ENCODE measurements at regions not wholly inside any gene's neighbourhood (a gene's known extent, or its start where the extent isn't known, plus 50 kb on each side); places are given as distances from the start of the nearest gene placed in this dataset.
A peak's percentile ranks its signal among the peaks of the same experiment; 100 is the strongest.

DNA sequence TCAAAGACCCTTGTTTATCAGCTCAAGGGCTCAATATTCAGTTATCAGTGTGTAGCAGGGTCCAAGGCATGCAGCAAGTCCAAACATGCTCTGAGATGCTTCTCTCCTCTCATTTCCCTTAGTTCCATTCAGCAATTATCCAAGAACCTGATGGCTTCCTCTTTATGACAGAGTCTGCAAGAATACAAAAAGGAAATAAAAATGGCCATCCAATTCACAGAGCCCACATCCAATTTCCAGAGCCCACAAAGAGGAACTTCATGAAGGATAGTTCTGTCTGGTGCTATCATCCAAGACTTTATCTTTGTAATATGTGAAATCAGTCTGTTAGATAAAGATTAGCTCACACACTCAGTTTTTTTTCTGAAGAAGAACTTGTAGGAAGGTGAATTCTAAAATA, 217.2 kb downstream of the LACC1 start:
- DNase-seq (ENCODE audit: low read depth) = no peak

DNA sequence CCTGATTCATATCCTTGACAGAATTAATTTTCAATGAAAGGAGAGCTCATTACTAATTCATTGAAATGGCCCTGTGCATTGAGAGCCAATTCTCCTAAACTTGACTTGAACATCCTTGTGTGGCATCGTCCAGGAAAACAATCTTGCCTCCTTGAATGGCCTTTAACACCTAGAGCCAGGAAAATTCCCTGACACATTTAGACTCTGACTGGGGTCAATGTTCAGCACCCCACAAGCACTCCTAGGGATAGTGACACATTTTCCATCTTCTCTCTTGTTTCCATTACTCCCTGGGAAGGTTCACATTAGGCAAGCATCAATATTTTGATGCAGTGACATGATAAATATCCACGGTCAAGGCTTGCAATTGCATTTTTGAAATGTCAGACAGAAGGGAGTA, 218.9 kb downstream of the LACC1 start:
- no peak for DNase-seq (ENCODE audit: low read depth)

DNA sequence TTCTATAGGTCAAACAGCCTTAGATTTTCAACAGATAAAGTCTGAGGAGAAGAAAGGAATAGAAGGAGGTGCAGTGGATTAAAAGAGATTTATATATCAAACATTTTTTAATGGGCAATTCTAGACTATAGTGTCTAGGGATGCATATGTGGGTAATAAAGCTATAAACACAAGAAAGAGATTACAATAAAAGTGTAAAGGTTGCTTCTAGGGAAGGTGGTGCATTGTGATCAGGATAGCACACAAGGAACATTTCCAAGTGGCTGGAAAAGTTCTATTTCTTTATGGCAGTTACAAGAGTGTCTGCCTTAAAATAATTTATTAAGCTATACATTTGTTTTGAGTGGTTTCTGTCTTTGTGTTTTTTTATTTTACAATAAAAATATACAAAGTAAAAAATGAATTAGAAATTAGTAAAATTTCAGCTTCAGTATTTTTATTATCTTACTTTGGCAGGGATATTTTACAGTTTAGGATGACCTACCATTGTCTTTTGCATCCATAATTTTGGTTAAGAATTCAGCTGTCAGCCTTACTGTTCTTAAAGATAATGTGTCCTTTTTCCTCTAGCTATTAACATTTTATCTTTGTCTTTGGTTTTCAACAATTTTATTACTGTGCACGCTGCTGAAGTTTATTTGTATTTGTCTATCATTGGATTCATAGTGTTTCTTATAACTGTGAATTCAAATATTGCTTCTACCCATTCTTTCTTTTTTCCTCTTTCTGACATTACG, 221.8 kb downstream of the LACC1 start:
- DNase-seq (ENCODE audit: low read depth) = no peak

DNA sequence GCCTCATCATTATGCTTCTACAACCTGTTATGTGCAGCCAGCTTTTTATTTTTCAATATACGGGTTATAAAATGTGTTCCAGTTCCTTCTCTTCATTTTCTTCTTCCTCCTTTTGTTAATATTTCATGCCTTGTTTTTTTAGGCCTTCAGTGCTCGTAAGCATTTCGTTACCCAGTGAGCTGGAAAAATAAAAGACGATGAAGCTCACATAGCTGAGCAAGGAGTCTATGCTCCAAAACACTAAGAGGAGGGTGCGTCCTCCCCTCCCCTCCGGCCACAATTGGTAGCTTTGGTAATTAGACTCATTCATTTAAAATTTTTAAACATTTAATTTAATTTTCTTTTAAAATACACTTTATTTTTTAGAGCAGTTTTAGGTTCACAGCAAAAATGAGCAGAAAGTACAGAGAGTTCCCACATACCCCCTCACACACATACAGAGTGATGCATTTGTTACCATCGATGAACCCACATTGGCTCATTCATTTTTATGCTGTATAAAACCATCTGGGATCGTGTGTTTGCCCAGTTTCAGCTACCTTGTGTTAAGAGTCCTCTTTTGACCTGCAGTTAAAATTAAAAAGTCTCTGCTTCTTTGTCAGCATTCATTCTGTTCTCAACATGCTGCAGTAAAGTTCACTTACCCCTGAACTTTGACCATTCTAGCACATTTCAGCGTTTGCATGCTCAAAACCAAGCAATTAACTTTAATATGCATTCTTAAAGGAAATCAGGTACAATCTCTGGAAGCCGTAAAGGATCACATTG, 223.9 kb downstream of the LACC1 start:
- no peak for DNase-seq (ENCODE audit: low read depth)

DNA sequence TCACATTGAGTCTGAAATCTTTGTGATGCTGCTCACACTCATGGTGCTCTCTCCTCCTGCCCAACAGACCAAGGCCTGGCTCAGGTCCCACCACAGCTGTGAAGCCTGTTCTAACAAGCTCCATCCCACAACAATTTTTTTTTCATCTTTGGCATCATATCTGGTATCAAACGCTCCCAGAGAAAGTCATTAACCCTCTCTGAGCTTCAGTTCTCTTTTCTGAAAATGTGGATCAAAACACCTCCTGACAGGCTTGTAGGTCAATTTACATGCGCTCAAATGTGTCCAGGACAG, 224.4 kb downstream of the LACC1 start:
- no peak for DNase-seq (ENCODE audit: low read depth)

DNA sequence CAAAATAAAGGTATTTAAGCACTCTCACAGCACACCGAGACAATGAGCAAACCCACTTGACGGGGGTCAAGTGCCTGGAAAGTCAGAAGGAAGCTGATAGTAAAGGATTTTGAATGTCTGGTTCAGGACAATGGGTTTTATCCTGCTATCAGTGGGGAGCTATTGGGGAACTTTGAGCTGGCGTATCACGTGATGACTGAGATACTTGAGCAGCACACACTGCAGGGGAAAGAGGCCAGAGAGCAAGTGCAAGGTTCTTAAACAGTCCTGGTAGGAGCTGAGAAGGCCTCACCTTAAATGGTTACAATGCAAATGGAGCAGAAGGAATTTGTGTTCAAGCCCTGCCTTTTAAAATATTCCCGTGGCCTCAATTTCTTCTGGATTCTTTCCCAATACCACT, 225.3 kb downstream of the LACC1 start:
- no peak for DNase-seq (ENCODE audit: low read depth)

DNA sequence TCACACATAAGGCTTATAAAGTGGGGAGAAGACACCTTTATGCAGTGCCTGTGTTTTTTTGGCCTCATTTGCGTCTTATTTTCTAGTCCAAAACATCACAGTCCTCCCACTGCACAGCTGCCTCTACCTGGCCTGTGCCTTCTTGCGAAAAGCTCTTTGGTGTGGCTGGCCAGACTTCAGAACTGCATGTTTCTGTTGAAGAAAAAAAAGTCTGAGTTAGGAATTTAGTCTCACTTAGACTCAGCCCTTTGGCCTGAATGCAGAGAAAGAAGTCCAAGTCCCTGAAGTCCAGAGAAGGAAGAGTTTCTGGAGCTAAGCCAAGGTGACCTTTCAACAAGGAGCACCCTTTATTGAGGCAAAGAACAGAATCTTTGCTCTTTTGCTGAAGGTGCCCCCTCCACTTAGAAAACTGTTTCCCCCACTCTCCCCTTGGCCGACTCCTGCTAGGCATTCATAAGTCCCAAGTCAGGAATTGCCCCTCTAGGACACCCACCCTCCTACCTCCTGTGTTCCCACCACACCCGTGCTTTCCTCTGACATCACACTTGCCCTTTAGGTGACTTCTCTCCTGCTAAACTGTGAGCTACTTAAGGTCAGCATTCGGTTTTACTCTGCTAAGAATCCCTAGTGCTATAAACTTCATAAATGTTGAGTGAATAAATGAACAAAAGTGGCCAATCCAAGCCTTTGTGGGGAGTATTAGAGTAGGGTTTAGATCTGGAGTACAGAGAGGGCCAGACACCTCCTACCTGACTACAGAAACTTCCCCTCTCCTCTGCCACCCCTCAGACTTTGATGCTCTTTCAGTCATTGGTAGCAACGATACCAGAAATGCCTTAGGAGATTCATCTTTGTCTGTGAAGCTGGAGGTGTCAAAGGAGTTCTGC, 226.8 kb downstream of the LACC1 start:
- DNase-seq (ENCODE audit: low read depth) = no peak

DNA sequence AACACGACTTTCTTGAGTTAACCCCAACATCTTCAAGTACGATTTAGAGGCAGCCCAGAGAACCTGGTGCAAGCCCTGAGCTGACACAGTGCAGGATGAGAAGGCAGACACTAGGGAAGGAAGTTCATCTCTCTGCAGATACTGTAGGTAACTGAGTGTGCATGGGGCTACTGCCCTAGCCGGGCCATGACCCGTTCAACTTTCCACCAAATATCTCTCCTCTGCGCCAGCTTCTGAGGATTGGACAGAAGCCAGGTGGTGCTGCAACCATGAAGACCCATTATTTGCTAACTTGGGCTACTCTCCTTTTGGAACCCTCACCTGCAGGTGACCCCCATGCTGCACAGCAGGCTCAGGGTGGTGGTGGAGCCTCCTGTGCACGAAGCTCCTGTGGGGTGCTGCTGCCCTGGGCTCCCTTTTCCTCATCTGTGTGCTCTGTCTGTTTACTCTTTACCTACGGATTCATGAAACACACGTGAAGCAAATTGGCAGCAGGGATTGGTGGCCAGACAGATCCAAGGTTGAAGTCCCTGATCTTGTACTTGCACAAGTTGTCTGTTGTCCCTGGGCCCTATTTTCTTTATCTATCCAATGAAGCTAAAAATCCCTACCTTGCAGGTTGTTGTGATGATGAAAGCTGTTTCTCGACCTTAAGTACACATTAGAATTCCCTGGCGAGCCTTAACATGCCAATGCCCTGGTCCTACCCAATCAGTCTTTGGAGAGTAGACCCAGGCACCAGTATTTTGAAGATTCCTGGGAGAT, 227.8 kb downstream of the LACC1 start:
- DNase-seq (ENCODE audit: low read depth) = no peak

DNA sequence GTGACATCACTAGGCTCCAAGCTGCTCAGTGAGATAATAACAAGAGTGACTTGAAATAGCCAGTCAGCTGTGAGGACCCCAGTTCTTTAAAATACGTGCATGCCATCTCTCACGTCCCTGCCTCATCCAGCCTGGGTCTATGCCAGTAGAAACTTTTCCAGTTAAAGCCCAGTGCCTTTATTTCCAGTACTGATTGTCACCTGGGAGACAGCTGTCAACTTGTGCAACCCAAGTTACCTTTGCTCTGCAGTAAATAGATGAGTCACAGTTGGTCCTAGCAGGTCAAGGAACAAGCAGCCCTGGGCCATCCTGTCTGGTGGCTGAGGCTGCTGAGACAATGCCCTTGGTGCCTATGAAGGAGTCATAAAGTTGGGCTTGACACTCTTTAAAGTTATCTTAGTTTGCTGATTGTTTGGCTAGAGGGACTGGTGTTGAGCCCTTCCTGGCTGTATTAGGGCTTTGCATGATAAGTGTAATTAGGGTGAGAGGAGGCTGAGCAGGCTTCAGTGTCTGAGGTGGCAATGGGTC, 228.7 kb downstream of the LACC1 start:
- no peak for DNase-seq (ENCODE audit: low read depth)

DNA sequence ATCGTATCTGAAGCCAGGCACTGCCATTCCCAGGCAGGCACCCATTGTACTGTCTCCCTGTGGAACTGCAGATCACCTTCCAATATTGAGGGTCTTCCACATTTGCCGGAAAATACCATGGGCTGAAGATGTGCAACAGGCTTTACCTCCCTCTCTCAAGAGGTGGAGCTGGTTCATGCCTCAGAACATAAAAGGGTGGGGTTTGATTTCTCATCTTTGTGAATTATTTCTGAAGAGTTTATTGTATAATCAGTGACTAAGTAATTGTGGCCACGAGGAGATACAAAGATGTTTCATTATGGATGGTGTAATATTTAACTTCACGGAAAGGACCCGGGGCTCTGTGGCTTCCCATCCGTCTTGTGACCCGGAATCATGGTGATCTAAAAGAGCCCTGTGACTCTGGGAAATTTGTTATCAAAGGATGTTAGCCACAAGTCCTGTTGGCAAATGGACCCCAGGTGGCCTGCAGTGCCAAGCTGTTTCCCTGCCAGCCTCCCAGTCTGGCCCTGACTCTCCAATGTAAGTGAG, 230.5 kb downstream of the LACC1 start:
- DNase-seq (ENCODE audit: low read depth) = no peak

DNA sequence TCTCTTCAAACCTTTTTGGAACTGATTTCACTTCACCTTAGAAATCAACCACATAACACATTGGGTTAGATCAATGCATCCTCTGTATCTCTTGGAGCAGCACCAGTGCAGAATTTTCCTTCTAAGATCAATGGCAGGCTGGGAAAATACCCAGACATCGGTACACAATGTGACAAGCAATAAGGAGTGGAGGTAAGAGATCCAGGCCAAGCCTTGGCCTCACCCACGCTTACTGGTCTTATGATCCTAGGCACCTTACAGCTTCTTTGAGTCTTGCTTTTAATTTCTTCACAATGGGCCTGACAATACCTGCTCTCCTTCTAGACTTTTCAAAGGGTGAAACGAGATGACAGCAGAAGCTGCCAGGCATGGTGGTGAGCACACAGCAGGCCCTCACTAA, 232.0 kb downstream of the LACC1 start:
- DNase-seq (ENCODE audit: low read depth) = no peak

DNA sequence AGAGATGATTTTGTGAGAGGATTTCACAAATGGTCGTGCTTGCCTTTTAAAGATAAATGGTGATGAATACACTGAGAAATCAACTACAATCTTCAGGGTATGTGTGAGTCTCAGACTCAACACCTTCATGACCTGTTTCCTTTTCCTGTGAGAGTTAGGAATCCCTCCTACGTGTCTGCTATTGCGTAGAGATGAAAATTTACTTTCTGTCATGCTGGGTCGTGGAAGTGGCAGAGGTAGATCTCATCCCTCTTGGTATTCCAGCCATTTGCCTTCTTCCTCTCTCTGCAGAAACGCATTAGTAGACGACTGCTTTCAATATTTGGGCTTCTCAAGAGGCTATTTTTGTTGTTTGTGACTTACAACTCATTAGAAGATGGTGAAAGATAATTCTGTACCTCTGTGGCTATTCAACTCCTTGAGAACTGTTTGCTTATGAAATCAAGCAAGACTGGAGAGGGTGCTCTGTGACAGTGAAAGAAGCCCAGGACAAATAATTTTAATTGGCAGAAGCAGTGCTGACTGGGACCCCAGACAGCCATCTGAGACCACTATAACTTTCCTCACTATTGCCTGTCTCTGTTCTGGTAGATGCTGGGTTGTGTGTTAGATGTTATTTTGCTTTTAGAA, 233.1 kb downstream of the LACC1 start:
- no peak for DNase-seq (ENCODE audit: low read depth)

DNA sequence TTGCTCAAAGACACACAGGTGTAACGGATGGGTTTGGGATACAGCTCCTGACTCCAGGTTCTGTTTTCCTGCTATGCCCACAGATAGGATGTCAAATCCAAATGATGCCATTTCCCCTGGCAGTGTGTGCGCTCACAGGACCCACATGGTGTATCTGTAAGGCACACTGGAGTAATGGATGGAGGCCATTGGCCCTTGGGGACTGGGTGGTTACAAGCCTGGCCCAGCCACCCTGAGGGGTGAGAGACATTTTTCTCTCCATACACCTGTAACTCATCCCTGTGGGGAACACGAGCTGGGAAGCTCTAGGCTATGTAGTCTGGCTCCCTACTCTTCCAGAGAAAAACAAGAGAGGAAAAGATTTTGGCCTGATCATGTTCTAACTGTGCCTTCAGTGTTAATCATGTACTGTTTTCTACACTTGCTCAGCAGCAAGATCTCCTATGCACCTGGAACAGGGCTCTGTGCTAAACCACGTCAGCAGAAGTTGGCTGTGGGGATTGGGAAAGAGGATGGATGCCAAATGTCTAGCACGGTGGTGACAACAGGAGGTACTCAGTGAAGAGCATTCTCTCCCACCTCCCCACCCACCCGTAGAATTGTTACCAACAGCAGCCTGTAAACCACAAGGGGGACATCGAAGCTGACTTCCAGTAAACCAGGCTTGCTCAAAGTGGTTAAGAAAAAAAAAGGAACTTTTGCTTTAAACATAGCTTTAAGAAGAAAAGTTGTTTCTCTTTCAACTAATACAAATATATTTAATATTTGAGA, 237.0 kb downstream of the LACC1 start:
- no peak for DNase-seq (ENCODE audit: low read depth)

DNA sequence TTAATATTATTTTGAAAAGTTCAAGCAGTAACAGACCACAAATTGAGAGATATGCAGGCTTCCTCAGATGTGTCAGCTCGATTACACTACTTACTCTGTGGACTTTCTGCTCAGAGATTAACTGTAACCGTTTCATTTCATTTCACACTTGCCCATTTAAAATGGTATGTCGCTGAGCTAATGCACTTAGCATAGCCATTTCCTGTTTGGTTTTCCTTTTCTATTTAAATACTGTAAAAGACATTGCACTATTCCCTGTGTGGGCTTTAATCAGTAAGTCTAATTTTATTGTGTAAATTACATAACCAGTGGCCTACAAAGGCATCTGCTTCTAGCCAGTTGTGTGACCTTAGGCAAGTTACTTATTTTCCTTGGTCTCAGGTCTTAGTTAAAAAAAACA, 237.6 kb downstream of the LACC1 start:
- peak; percentile 11 for DNase-seq (ENCODE audit: low read depth)

DNA sequence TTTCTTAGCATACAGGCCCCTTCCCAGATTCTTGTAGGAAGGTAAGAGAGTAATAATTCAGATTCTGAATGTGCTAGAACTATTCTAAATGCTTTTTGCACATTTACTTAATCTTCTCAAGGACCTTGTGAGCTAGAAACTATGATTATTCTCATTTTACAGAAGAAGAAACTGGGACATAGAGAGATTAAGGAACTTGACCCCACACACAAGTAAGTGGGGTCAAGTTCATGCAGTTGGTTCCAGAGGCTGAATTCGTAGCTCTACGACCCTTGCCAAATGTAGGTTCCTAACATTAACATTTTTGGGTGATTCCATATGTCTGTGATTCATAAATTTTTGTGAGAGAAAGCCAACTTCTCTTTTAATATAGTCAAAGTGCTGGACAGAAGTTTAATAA, 238.1 kb downstream of the LACC1 start:
- DNase-seq (ENCODE audit: low read depth) = no peak

DNA sequence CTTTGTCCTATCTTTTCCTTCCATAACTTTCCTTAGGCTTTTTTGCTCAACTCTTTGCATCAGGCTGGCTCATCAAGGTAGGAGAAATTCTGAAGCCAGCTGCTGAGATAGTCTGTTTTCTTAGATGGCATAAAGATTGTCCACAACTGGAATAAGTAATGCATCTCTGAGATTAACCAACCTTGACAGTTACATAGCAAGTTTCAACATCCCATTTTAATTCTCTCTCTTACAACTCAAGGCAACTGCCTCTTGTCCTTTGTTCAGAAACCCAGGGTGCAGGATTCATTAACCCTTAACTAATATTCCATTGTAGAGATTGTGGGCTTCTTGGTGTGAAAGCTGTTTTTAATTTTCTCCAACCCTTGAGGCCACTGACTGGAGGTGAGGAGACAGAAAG, 239.2 kb downstream of the LACC1 start:
- no peak for DNase-seq (ENCODE audit: low read depth)

DNA sequence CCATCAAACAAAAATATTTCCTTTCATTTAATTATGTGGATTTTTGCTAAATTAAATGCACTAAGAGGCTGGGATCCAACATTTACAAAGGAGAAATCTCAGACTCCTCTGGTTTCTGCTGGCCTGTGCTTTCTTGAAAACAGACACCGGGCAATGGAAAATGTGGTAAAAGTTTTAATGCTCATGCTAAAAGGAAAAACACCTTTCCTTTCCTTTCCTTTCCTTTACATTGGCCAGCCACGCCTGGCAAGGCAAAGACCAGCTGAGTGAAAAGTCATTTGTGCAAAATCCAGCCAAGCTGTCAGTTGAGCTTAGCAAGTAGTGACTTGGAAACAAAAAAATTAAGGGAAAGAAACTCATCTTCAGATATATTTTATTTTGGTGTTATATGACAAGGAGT, 240.3 kb downstream of the LACC1 start:
- no peak for DNase-seq (ENCODE audit: low read depth)

DNA sequence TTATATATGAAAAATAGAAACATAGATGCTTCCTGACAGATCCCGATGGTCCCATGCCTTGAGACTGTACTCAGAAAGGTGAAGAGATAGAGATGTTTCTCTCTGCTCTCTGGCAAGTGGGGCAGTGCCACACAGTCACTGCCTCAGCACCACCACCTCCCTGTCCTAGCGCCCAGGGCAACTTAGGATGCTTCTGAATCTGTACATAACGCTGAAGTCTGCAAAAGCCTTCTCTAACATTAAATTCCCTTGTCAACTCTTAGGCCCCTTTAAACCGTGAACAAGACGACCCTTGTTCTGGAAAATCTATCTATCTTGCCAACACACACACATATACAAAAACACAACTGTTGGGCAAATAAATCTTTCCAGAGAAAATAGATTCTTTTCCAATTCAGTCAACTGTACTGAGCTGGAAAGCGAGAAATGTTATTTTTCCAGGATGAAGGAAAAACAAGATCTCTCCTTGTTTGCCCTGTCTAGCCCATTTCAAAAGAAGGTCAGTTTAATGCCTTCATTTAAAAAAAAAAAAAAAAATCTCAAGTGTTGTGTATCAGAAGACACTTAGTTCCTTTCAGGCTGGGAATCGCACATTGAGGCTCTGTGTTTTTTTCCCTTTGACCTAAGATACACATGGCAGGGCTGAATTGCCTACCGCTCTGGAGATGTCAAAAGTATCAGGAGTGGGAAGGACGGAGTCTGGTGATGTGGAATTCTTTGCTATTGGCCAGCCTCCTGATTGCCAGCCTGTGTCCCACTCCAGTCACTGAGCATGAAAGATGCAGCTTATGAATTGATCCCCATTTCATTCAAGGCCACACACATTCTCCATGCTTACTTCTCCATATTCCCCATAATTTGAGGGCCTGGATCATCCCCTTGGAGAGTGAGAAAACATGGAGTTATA, 241.4 kb downstream of the LACC1 start:
- no peak for DNase-seq (ENCODE audit: low read depth)

DNA sequence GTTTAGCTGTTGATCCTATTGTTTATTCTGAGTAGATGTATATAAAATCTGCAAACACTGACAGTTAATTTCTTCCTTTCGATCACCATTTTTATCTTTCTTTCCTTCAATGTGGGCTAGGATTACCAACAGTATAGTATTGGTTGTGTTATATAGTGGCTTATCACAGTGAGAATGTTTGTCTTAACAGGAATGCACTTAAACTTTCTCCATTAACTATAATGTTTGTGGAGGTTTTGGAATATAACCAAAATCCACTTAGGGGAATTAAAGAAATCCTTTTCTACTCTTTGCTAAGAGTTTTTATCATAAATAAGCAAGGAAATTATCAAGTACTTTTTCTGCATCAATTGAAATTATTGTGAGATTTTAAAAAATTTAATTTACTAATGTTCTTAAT, 244.6 kb downstream of the LACC1 start:
- no peak for DNase-seq (ENCODE audit: low read depth)

All from amniotic epithelial cell (primary cell).